ENCODE measurements at regions not wholly inside any gene's neighbourhood (a gene's known extent, or its start where the extent isn't known, plus 50 kb on each side); places are given as distances from the start of the nearest gene placed in this dataset.

GRCh38 chr1:39154553-39155421 is 49.7 kb upstream of the MACF1 start:
- ATAC-seq (no peak), DNase-seq (peak in 1 of 3 donors; percentile 18)
- Histone ChIP-seq H3K4me3 (no peak overlapping the region), H3K36me3 (ENCODE audit: low read depth) (no peaks in the 10 kb centered on the region), H3K9me3 (no peaks in the 10 kb centered on the region), H3K4me1 (ENCODE audit: low read depth) (peaks cover 20% of the 10 kb centered on the region)
- intact Hi-C loops (cut with DNase I, micrococcal nuclease): no loop called here
- TF ChIP-seq, protein P1, sequence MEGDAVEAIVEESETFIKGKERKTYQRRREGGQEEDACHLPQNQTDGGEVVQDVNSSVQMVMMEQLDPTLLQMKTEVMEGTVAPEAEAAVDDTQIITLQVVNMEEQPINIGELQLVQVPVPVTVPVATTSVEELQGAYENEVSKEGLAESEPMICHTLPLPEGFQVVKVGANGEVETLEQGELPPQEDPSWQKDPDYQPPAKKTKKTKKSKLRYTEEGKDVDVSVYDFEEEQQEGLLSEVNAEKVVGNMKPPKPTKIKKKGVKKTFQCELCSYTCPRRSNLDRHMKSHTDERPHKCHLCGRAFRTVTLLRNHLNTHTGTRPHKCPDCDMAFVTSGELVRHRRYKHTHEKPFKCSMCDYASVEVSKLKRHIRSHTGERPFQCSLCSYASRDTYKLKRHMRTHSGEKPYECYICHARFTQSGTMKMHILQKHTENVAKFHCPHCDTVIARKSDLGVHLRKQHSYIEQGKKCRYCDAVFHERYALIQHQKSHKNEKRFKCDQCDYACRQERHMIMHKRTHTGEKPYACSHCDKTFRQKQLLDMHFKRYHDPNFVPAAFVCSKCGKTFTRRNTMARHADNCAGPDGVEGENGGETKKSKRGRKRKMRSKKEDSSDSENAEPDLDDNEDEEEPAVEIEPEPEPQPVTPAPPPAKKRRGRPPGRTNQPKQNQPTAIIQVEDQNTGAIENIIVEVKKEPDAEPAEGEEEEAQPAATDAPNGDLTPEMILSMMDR (IDR thresholded peaks at IDR 0.05): no peak

Data from mucosa of descending colon (tissue), 3 donors.